Calu3 (cell line): ENCODE measurements at regions not wholly inside any gene's neighbourhood (a gene's known extent, or its start where the extent isn't known, plus 50 kb on each side); places are given as distances from the start of the nearest gene placed in this dataset.

ENCODE experiments used
- BruUV-seq: library from RNA; stranded (reverse); fragments of 400-500 nt; replicated peaks from 2 replicates; lab custom pipeline; 2021; lab: Mats Ljungman, UMichigan
- CTCF ChIA-PET: fragments of 300-600 bp; sonication (Branson Sonifier 250); formaldehyde crosslinking; loops from one replicate; lab custom pipeline; 2022; ENCODE audit warnings: antibody characterized with exemption; lab: Charles Lee
- DNase-seq: peaks from one replicate; pipeline ENCODE4 v3.0.0; 2022
- H3K27ac Mint-ChIP-seq: one replicate; pipeline ENCODE4 v1.8.0; 2022; ENCODE audit warnings: mixed read lengths; ENCODE audit not compliant: unreplicated experiment
- H3K27me3 Mint-ChIP-seq: one replicate; pipeline ENCODE4 v1.8.0; 2022; ENCODE audit warnings: mixed read lengths; ENCODE audit not compliant: unreplicated experiment
- H3K36me3 Mint-ChIP-seq: one replicate; pipeline ENCODE4 v1.8.0; 2022; ENCODE audit warnings: mild to moderate bottlenecking, moderate library complexity, mixed read lengths; ENCODE audit not compliant: insufficient read depth, unreplicated experiment
- H3K4me1 Mint-ChIP-seq: one replicate; pipeline ENCODE4 v1.8.0; 2022; ENCODE audit warnings: mild to moderate bottlenecking, low read depth, mixed read lengths; ENCODE audit not compliant: unreplicated experiment
- H3K4me3 Mint-ChIP-seq: one replicate; pipeline ENCODE4 v1.8.0; 2022; ENCODE audit warnings: mild to moderate bottlenecking, low read depth, moderate library complexity, mixed read lengths; ENCODE audit not compliant: unreplicated experiment
- H3K9me3 Mint-ChIP-seq: one replicate; pipeline ENCODE4 v1.8.0; 2022; ENCODE audit warnings: low read depth, mixed read lengths; ENCODE audit not compliant: unreplicated experiment
- intact Hi-C: fragments of 100-400 bp; cut with micrococcal nuclease; formaldehyde crosslinking; loops from one replicate; pipeline ENCODE4 v1.10.0; 2022; ENCODE audit not compliant: unreplicated experiment
- TF ChIP-seq, protein P1 (sequence below): fragments of 200-600 bp; IDR thresholded peaks from one replicate; pipeline ENCODE4 v1.8.0; 2022; ENCODE audit warnings: antibody characterized with exemption; ENCODE audit not compliant: unreplicated experiment

DNA sequence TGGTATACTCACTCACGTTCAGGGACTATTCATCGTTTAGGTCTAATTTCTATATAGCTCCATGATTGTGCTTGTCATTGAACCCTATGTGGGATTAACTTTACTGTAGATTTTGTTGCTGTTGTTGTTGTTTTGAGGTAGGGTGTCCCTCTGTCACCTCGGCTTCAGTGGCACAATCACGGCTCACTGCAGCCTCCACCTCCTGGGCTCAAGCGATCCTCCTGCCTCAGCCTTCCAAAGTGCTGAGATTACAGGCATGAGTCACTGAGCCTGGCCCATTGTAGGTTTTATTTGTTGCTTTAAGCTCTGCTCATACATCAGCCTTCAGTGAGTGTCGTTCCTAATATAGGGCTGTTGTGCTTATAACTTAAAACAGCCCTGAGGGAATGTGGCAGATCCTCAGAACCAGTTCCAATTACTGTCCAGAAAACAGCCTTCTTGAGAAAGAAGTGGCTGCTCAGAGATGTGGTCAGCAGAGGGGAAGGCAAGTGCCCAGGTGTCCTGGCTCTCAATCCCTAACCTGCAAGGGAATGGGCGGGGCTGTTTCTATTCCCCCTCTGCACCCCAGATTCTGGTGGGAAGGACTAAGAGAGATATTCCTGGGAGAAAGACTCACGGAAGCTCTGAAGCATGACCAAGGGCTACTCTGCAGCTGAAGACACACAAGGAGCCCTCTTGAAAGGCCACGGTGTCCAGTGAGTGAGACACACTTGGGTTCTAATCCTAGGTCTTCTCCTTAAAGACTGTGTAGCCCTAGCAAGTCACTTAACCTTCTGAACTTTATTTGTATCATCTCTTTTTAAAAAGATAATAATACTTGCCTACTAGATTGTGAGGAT, 79.6 kb upstream of the LCLAT1 start:
- no peak overlapping the region for H3K27ac Mint-ChIP-seq
- no peak overlapping the region for H3K4me3 Mint-ChIP-seq
- H3K4me1 Mint-ChIP-seq = peaks cover 4% of the 10 kb centered on the region
- H3K9me3 Mint-ChIP-seq = no peaks in the 10 kb centered on the region
- no peak for DNase-seq
- BruUV-seq = no TSS peak
- H3K36me3 Mint-ChIP-seq = no peaks in the 10 kb centered on the region
- peaks cover 59% of the 10 kb centered on the region for H3K27me3 Mint-ChIP-seq
- CTCF ChIA-PET = no interaction called here
- TF ChIP-seq, protein P1, sequence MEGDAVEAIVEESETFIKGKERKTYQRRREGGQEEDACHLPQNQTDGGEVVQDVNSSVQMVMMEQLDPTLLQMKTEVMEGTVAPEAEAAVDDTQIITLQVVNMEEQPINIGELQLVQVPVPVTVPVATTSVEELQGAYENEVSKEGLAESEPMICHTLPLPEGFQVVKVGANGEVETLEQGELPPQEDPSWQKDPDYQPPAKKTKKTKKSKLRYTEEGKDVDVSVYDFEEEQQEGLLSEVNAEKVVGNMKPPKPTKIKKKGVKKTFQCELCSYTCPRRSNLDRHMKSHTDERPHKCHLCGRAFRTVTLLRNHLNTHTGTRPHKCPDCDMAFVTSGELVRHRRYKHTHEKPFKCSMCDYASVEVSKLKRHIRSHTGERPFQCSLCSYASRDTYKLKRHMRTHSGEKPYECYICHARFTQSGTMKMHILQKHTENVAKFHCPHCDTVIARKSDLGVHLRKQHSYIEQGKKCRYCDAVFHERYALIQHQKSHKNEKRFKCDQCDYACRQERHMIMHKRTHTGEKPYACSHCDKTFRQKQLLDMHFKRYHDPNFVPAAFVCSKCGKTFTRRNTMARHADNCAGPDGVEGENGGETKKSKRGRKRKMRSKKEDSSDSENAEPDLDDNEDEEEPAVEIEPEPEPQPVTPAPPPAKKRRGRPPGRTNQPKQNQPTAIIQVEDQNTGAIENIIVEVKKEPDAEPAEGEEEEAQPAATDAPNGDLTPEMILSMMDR = no peak
- intact Hi-C loops = no loop called here

DNA sequence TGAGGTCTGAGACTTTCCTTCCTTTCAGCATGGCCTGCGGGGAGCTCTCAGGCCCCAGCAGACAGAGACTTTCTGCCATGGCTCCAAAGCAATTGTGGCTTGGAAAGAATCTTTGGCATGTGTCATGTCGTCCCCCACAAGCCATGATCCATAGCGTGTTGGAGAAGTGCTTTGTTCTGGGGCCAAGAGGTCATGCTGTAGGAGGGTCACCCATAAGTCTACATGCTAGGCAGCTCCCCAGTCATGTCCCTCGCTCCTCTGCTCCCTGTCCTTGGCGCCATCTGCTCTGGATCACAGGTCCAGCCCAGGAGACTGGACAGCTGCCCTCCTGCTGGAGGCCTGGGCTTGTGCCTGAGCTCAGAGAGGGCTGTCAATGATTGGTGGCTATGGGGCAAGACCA, 78.8 kb upstream of the LCLAT1 start:
- intact Hi-C loops = no loop called here
- H3K4me1 Mint-ChIP-seq = no peaks in the 10 kb centered on the region
- no TSS peak for BruUV-seq
- no peak overlapping the region for H3K27ac Mint-ChIP-seq
- peaks cover 59% of the 10 kb centered on the region for H3K27me3 Mint-ChIP-seq
- H3K4me3 Mint-ChIP-seq = no peak overlapping the region
- DNase-seq = no peak
- H3K36me3 Mint-ChIP-seq = no peaks in the 10 kb centered on the region
- no peaks in the 10 kb centered on the region for H3K9me3 Mint-ChIP-seq
- CTCF ChIA-PET = no interaction called here
- TF ChIP-seq, protein P1 = no peak

DNA sequence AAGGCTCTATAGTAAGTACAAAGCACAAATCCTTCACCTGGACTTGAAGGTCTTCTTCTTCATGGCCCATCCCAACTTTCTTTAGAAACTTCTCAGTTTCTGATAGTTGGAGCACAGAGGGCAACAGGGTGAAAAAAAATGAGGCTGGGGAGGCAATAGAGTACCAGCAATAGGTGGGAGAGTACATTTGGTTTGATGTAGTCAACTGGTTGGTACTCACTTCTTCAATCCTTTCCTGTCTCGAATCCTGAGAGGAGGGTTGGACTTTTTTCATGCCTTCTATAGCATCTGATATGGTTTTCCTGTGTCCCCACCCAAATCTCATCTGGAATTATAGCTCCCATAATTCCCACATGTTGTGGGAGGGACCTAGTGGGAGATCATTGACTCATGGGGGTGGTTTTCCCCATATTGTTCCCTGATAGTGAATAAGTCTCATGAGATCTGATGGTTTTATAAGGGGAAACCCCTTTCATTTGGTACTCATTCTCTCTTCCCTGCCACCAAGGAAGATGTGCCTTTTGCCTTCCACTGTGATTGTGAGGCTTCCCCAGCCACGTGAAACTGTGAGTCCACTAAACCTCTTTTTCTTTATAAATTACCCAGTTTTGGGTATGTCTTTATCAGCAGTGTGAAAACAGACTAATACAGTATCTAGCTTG, 75.9 kb upstream of the LCLAT1 start:
- DNase-seq = no peak
- CTCF ChIA-PET = no interaction called here
- Mint-ChIP-seq H3K4me1 (no peaks in the 10 kb centered on the region), H3K9me3 (no peaks in the 10 kb centered on the region), H3K36me3 (no peaks in the 10 kb centered on the region), H3K27ac (no peak overlapping the region), H3K27me3 (peaks cover 65% of the 10 kb centered on the region), H3K4me3 (no peak overlapping the region)
- intact Hi-C loops = no loop called here
- no TSS peak for BruUV-seq
- TF ChIP-seq, protein P1 = no peak

DNA sequence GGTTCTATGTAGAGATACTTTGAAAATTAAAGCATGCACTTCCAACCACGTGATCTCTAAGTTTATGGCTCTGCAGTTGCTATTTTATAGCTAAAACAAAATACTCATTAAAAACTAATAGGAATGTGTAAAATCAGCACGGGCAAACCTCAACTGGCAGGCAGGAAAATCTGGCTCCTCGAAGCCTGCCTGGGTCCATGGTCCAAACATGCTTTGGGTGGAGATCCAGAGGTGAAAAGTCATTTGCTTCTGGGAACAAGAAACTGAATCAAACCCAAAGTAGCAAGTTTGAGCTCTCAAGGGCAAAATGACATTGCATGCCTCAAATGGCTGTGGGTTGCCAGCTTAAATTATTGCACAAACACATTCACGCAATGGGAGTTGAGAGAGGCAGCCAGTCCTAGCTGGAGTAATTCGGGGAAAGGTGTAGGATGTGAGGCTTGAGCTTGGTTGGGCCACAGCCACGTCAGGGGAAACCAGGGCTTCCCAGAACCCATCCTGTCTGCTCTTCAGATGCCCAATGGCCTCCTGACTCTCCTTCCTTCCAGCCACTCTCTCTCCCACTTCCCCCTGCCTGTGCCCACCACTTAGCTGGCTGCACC, 75.2 kb upstream of the LCLAT1 start:
- BruUV-seq = no TSS peak
- Mint-ChIP-seq H3K9me3 (no peaks in the 10 kb centered on the region), H3K4me1 (no peaks in the 10 kb centered on the region), H3K4me3 (no peak overlapping the region), H3K27ac (no peak overlapping the region), H3K36me3 (no peaks in the 10 kb centered on the region), H3K27me3 (peaks cover 61% of the 10 kb centered on the region)
- CTCF ChIA-PET = no interaction called here
- intact Hi-C loops = no loop called here
- no peak for DNase-seq
- TF ChIP-seq, protein P1 = no peak
